ENCODE measurements at regions not wholly inside any gene's neighbourhood (a gene's known extent, or its start where the extent isn't known, plus 50 kb on each side); places are given as distances from the start of the nearest gene placed in this dataset.

- TF ChIP-seq CTCF (IDR thresholded peaks at IDR 0.05) (no peak), EP300 (IDR thresholded peaks at IDR 0.05; ENCODE audit: low read depth) (no peak), POLR2A (IDR thresholded peaks at IDR 0.05) (no peak), POLR2AphosphoS5 (IDR thresholded peaks at IDR 0.05) (no peak)
- in situ Hi-C loops (cut with MboI; ENCODE audit: low pct_ligation_motif_present in 1 of 4, low pct_unique_long_range_greater_than_20kb in 1 of 4, low sequenced_read_pairs in 3 of 4): no loop called here
- no peaks in the 10 kb centered on the region for H3K36me3 ChIP-seq
- DNase-seq: no peak
- peak overlapping the region; percentile 58 to 84 (median 78) for H3K27ac ChIP-seq
- no peaks in the 10 kb centered on the region for H3K27me3 ChIP-seq
- peaks cover 0 to 8% (median 3%) of the 10 kb centered on the region in 4 donors for H3K4me1 ChIP-seq
- 86 to 92% methylated on average over 9 to 10 of the region's 10 CpGs for WGBS, 2 donors (ENCODE audit: low coverage in 1 of 2)
- H3K9me3 ChIP-seq: no peaks in the 10 kb centered on the region
- intact Hi-C loops (cut with DNase I; ENCODE audit: low total_unique reads): no loop called here
- no peak overlapping the region for H3K4me3 ChIP-seq
These were observed 55.9 kb upstream of the INPP5A start for GRCh38 chr10:132481690-132482089.

GRCh38 chr10:132482090-132482800 lies 55.3 kb upstream of the INPP5A start:
- no peak for DNase-seq
- no peaks in the 10 kb centered on the region for H3K27me3 ChIP-seq
- in situ Hi-C loops (cut with MboI; ENCODE audit: low pct_ligation_motif_present in 1 of 4, low pct_unique_long_range_greater_than_20kb in 1 of 4, low sequenced_read_pairs in 3 of 4) (no loop called here), intact Hi-C loops (cut with DNase I; ENCODE audit: low total_unique reads) (no loop called here)
- no peaks in the 10 kb centered on the region for H3K9me3 ChIP-seq
- H3K27ac ChIP-seq: peak overlapping the region; percentile 58 to 84 (median 78)
- TF ChIP-seq EP300 (IDR thresholded peaks at IDR 0.05; ENCODE audit: low read depth) (peak; percentile 93), POLR2AphosphoS5 (IDR thresholded peaks at IDR 0.05) (peak; percentile 20 to 87 (median 77)), POLR2A (IDR thresholded peaks at IDR 0.05) (no peak), CTCF (IDR thresholded peaks at IDR 0.05) (no peak)
- no peak overlapping the region for H3K4me3 ChIP-seq
- peaks cover 0 to 8% (median 3%) of the 10 kb centered on the region in 4 donors for H3K4me1 ChIP-seq
- 60 to 67% methylated on average over 10 to 14 of the region's 14 CpGs for WGBS, 2 donors (ENCODE audit: low coverage in 1 of 2)
- H3K36me3 ChIP-seq: no peaks in the 10 kb centered on the region

- no peak for TF ChIP-seq CTCF (IDR thresholded peaks at IDR 0.05)
- Histone ChIP-seq H3K27me3 (no peaks in the 10 kb centered on the region), H3K9me3 (no peaks in the 10 kb centered on the region), H3K36me3 (no peaks in the 10 kb centered on the region), H3K4me3 (no peak overlapping the region), H3K27ac (peak overlapping the region in 2 of 4 donors; percentile 81 to 84), H3K4me1 (peaks cover 0 to 8% (median 3%) of the 10 kb centered on the region in 4 donors)
- 66 to 75% methylated on average over 5 of the region's 5 CpGs for whole genome bisulfite sequencing, 2 donors (ENCODE audit: low coverage in 1 of 2)
- intact Hi-C loops (cut with DNase I; ENCODE audit: low total_unique reads): no loop called here
- DNase-seq: no peak
- in situ Hi-C loops (cut with MboI; ENCODE audit: low pct_ligation_motif_present in 1 of 4, low pct_unique_long_range_greater_than_20kb in 1 of 4, low sequenced_read_pairs in 3 of 4): no loop called here
These were observed 54.2 kb upstream of the INPP5A start for GRCh38 chr10:132483394-132483793.

GRCh38 chr10:132484922-132485321 lies 52.7 kb upstream of the INPP5A start:
- H3K36me3 ChIP-seq: no peaks in the 10 kb centered on the region
- no peak overlapping the region for H3K4me3 ChIP-seq
- H3K9me3 ChIP-seq: no peaks in the 10 kb centered on the region
- no peaks in the 10 kb centered on the region for H3K27me3 ChIP-seq
- peaks cover 0 to 8% (median 3%) of the 10 kb centered on the region in 4 donors for H3K4me1 ChIP-seq
- no peak overlapping the region for H3K27ac ChIP-seq
- no peak for TF ChIP-seq EP300 (IDR thresholded peaks at IDR 0.05; ENCODE audit: low read depth)
- TF ChIP-seq CTCF (IDR thresholded peaks at IDR 0.05): no peak
- TF ChIP-seq POLR2AphosphoS5 (IDR thresholded peaks at IDR 0.05): no peak
- TF ChIP-seq POLR2A (IDR thresholded peaks at IDR 0.05): no peak
- DNase-seq: no peak
- intact Hi-C loops (cut with DNase I; ENCODE audit: low total_unique reads) (no loop called here), in situ Hi-C loops (cut with MboI; ENCODE audit: low pct_ligation_motif_present in 1 of 4, low pct_unique_long_range_greater_than_20kb in 1 of 4, low sequenced_read_pairs in 3 of 4) (no loop called here)
- 90 to 92% methylated on average over 16 of the region's 16 CpGs for WGBS, 2 donors (ENCODE audit: low coverage in 1 of 2)

All from transverse colon (tissue), 4 donors.